CD4-positive, alpha-beta T cell treated with Interferon alpha-2 for 1 hour (primary cell): ENCODE measurements at regions not wholly inside any gene's neighbourhood (a gene's known extent, or its start where the extent isn't known, plus 50 kb on each side); places are given as distances from the start of the nearest gene placed in this dataset.

ENCODE experiments used
- DNase-seq, 2 donors: peaks; one replicate each; pipeline ENCODE4 v3.0.0-alpha.2; 2020 to 2022

DNA sequence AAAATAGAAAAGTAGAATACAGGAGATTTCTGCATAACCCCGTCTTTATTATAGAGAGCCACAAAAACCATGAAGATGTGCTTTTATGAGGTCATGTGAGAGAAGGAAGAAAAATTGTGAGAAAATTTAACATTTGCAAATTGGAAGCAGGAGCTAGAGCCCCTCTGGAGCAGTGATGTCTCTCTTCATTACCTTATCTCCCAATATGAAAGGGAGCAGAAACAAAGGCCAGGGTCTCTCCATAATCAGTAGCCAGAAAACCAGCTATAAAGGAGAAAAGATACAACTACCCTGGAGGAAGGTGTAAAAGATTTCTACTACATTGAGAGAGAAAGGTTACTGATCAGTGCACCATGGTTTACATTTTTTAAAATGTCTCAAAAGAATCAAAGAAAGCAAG lies 53.2 kb upstream of the ITGA1 start:
- no peak for DNase-seq

DNA sequence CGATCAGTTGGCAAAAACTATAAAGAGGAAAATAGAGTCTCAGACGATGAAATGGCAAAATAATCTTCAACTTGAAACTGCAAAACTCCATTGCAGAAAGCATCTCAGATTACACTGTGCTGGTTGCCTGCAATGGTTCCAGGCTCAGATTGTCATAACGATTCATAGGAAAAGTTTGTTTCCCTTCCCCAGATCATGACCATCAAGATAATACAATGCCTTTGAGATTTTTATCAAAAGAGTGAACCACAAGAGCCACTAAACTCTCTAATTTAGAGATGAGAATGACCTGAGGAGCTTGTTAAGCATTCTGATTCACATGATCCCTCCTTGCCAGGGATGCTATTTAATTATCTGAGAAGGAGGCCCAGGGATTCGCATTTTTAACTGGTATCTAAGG lies 52.6 kb upstream of the ITGA1 start:
- no peak for DNase-seq
